NCI-H526 (cell line): ENCODE measurements at regions not wholly inside any gene's neighbourhood (a gene's known extent, or its start where the extent isn't known, plus 50 kb on each side); places are given as distances from the start of the nearest gene placed in this dataset.

ENCODE experiments used
- DNase-seq, 2 experiments: peaks; one replicate each; lab custom pipeline; 2025; lab: John Stamatoyannopoulos, UW

DNA sequence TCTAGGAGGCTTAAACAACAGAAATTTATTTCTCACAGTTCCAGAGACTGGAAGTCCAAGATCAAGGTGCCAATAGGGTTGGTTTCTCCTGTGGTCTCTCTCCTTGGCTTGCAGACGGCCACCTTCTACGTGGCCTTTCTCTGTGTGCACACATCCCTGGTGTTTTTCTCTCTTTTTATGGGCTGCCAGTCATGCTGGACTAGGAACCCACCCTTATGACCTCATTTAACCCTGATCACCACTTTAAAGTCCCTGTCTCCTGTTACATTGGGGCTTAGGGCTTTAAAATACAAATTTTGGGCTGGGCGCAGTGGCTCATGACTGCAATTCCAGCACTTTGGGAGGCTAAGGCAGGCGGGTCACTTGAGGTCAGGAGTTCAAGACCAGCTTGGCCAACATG lies 157.1 kb downstream of the TLE1 start:
- DNase-seq: no peak

DNA sequence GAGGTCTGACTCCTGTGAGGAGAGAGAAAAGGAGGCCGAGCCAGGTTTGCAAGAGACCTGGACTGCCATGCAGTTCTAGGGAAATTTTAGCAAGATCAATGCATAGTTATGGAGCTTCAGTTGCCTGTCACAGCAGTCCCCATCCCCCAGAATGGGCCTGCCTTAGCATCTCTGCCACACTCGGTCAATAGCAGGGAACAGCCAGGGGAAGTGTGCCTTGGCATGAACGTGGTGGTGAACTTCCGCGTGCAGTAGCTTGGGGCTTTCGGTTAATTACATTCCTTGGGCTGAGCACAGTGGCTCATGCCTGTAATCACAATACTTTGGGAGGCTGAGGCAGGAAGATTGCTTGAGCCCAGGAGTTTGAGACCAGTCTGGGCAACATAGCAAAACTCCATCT lies 157.8 kb downstream of the TLE1 start:
- no peak for DNase-seq

DNA sequence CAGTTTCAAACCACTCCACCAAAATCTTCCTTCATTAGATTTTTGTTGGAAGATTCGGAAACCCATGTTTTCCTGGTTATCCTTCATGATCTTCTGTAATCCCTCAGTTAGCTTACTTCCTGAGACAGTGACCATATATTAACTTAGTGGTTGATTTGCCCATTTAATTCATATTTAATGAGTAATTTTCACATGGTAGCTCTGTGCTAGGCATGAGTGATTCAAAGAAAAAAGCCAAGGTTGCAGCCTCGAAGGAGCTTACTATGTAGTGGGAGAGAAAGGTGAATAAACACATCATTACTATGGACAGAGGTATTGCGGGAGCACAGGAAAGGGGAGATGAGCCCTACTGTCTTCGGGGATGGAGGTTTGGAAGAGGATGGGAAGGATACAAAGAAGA lies 158.5 kb downstream of the TLE1 start:
- no peak for DNase-seq

DNA sequence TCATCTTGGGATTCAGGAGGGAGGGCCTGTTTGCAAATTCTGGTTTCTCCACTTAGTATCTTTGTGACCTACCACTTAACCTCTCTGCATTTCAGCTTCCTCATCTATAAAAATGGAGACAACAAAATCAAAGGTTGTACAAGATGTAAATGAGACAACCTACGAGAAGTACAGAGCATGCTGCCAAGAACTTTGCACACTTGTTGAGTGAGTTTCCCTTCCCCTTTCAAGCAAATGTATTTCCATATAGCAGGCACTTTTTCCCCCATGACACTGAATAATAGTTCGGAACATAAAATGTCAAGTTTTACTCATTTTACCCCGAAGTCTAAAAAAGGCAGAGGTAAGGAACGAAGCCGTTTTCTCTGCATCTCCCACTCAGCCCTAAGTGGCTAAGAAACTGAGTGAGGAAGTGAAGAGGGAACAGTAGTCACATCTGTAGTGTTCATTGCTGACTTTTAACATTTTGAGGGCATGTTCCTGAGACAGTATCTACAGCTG lies 159.0 kb downstream of the TLE1 start:
- DNase-seq: no peak

DNA sequence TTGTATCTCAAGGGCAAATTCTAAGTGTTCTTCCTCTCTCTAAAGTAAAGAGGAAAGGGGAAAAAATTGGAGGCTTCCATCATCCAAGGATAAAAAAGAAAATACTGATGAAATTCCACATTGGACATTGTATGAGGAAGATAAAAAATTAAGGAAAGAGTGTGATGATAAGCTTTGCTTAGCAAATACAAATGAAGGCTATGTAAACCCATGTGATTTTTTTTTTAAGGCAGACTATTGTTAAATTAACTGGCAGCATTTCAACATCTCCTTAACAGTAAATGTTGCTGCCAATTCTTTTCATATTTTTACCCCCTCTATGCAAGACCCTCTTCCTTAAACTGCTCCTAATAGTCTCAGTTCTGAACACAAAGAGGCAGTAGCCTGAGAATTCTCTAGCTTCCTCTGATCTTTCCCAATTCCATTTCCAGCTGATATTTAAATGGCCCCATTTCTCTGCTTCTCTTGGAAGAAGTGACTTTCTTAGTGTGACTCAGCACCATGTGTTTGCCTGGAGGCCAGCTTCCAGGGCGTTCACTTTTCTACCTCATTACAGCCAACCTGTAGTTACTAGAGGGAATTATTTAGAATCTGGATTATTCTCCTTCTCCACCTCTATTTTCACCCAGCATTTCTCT lies 159.7 kb downstream of the TLE1 start:
- no peak for DNase-seq

DNA sequence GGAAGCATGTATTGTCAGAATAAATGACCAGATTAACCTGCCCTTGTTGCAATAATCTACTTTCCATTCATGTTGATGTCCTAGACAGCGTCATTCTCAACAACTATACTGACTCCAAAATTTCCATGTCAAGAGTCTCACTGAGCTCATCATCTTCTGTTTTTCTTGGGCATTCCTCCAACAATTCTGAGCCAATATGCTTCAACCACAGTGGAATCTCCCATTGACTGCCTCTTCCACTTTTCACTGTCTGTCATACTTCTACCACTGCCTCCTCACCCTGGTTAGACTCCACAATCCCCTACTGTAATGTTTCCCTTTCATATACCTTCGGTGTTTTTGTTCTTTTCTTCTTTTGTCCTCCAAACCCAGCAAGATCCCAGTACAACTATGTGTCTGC lies 162.8 kb downstream of the TLE1 start:
- DNase-seq: no peak

DNA sequence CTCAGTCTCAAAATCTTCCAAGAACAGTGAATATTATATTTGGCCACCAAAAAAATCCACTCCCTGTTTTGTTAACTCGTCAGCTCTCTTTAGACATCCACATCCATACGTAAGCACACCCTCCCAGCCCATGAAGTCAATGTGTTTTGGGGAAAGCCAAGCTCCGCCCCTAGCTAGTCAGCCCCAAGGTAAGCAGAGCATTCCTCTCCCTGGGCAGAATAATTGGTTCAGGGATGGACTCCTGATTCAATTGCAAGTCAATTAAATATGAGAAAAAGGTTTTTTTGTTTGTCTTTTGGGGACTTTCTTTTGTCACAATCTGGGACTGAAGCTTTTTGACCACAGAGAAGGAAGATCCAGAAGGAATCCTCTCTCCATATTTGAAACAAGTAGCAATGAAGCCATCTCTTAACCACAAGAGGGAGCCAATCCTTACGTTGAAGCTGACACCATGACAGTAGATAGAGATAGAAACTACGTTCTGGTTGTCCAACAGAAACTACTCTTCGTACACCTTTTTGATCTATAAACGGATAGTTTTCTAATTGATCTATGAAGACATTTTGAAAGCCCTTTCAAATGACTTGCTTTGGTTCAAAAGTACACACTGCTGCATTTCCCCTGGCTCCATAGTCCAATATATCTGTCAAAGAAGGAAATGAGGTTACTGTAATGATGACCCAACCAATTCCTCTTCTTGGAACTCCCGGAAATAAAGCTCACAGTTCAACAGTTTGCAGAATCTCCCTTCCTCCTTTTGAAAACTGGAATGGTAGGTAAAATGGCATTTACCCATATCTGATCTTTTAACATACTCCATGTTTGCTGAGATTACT lies 166.4 kb downstream of the TLE1 start:
- peak; percentile 2 to 56 for DNase-seq

DNA sequence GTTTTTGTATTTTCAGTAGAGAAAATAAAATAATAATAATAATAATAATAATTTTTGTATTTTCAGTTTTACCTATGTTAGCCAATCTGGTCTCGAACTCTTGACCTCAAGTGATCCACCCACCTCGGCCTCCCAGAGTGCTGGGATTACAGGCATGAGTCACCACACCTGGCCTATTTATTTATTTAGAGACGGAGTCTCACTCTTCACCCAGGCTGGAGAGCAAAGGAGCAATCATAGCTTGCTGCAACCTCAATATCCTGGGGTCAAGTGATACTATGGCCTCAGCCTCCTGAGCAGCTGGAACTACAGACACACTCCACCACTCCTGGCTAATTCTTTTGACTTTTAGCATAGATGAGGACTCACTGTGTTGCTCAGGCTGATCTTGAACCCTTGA lies 167.5 kb downstream of the TLE1 start:
- no peak for DNase-seq

DNA sequence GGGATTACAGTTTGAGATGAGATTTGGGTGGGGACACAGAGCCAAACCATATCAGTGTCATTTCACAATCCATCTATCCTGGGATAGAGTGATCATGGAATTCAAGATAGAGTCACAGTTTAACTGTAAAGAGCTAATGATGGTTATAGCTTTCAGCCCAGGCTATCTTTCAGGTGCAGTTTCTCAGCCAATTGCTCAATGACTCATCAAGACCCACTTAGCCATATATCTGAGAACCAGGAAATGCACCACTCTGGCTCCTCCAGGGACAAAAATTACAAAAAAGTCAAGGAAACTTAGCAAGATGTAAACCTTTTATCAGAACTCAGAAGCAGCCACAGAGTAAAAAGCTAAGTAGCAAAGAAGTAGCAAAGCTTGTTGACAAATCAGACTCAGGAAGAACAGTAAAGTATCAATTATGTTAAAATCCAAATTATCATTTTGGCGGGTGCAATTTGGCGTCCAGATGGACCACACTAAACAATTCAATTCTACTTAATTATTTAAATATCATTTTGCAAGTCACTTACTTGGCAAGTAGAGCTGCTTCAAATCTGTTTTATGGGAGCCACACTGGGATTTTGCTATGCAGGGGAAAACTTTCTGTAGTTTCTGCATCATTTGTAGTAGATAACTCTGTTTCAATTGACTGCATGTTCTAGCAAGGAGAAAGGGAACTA lies 169.4 kb downstream of the TLE1 start:
- DNase-seq: no peak

DNA sequence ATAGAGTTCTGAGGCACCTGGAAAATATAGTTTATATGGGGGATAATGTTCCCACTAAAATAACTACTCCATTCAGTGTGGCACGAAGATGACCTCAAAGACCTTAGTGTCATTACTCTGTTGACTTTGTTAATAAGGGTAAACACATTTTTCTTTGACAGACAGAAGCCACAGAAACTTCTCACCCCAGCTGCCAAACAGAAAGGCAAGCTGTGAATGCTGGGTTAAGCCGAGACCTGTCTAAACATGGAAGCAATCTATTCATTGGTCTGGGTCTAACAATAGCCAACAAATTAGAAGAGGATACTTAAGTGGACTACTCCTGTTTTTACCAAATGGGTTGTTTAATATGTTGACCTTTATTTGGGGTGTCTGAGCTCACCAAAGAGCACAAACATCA lies 171.4 kb downstream of the TLE1 start:
- peak in 1 of 2 experiments; percentile 1 for DNase-seq

DNA sequence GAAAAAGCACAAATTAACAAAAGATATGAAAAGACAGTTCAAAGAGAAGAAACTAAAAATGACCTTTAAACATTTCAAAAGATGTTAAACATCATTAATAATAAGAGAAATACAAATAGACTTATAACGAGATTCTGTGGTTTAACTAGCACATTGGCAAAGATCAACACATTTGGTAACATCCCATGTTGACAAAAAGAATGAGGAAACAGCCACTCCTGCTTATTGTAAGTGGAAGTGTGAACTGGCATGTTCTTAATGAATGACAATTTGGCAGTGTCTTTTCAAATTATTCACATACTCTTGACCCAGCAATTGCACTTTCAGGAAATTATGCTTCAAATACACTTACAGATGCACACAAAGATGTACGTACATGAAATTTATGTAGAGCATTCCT lies 176.3 kb downstream of the TLE1 start:
- DNase-seq: no peak

DNA sequence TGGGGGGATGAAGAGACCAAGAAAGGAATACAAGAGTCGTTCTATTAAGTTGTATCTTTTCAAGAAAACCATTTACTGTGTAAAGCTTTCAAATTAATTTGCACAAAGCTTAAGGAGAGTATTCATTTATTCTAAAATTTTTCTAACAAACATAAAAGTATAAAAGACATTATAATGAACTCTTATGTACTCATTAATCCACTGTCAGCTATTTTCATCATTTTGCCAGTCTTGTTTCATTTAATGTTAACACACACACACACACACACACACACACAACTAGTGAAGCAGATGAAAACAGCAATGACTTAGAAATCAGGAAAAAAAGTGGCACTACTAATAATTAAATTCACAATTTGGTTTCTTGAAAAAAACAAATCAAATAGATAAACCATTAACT lies 176.7 kb downstream of the TLE1 start:
- no peak for DNase-seq

DNA sequence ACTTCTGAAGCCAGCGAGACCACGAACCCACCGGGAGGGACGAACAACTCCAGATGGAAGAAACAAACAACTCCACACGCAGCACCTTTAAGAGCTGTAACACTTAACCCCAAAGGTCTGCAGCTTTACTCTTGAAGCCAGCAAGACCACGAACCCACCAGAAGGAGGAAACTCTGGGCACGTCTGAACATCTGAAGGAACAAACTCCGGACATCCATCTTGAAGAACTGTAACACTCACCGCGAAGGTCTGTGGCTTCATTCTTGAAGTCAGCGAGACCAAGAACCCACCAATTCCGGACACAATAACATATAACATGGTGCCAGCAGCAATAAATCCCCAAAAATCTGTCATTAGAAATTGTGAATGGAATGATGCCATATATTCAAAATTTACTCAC lies 180.9 kb downstream of the TLE1 start:
- no peak for DNase-seq

DNA sequence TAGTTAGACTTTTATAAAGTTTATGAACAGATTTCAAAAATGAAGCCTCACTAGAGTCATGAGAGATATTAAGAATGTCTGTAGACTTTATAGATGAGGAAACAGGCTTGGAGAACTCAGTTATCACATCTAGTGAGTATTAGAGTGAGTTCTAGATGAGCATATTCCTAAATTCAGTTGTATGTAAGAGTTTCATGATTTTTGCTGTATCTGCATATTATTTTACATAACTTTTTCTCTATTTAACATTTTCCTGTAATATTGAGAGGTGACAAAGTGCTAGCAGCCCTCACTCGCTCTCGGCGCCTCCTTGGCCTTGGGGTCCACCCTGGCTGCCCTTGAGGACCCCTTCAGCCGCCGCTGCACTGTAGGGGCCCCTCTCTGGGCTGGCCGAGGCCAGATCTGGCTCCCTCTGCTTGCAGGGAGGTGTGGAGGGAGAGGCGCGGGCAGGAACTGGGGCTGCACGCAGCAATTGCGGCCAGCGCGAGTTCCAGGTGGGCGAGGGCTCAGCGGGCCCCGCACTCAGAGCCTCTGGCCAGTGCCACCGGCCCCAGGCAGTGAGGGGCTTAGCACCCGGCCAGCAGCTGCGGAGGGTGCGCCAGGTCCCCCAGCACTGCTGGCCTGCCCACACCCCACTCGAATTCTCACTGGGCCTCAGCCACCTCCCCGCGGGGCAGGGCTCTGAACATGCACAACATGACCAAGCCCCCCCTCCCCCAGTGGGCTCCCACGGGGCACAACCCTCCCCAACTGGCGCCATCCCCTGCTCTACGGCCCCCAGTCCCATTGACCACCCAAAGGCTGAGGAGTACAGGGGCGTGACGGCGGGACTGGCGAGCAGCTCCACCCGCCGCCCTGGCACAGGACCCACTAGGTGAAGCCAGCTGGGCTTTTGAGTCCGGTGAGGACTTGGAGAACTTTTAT lies 182.1 kb downstream of the TLE1 start:
- DNase-seq: no peak

DNA sequence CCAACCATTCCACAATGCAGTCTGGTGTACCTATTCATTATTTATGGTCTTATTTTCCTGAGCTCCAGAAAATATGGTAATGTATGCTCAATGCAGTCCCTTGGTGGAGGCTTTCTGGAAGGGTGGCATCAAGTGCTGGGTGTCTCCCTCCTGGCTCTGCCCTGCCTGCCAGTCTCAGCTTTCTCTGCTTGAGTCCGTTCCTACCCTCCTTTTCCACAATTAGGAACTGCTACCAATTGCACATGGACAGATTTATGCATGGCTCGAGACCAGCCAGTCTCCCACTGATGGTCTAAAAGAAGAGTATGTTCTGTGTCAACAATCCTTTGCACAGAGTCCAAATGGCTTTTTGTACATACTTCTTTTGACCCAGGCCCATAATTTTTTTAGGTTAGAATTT lies 189.8 kb downstream of the TLE1 start:
- no peak for DNase-seq

DNA sequence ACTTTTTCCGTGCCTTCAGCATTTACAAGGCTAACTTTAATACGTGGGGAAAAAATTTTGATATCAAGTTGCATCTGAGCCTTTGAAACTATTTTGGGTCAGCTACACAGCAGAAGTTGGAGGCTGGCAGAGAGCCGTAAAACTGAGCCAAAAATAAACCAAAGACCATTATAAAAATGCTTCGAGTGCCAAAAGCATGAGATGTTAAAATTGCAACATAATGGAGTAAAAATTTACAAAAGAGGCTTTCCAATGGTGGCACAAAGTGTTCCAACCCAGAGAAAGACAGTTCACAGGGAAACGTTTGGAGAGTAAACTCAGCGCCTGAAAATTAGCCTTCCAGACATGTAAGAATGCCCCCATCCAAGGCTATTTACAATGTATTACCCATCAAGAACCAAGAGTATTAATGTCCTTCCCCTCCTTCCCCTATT lies 190.3 kb downstream of the TLE1 start:
- no peak for DNase-seq

DNA sequence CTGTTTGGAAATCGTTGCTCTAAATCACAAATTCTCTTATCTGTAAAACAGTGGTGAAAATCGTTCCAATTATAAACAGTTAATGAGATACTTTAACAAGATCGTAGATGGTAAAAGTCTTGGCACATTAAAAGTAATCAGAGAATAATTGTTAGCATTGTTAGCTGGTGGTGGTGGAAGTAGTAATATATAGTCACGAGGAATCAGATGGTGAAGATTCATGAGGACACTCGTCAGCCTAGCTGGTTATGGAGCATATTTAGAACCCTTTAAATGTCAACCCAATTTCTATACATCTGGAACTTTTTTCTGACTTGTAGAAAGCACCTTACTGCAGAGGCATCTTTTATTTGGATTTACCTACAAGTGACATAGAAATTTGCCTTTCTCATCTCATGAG lies 190.8 kb downstream of the TLE1 start:
- no peak for DNase-seq

DNA sequence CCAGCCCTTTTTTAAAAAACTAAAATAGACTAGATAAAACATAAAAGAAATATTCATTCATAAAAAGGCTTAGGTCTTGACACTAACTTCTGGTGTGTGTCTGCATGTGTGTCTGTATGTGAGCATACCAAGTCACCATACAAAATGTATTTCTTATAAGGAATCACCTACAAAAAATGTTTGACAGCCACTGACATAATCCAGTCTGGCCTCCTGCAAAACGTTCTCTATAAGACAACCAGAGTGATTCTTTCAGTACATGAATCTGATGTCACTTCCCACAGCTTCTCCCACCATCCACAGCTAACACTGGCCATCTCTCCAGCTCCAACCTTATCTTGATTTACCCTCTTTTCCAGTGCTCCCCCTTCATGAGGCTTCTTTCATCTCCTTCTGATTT lies 192.3 kb downstream of the TLE1 start:
- DNase-seq: no peak

DNA sequence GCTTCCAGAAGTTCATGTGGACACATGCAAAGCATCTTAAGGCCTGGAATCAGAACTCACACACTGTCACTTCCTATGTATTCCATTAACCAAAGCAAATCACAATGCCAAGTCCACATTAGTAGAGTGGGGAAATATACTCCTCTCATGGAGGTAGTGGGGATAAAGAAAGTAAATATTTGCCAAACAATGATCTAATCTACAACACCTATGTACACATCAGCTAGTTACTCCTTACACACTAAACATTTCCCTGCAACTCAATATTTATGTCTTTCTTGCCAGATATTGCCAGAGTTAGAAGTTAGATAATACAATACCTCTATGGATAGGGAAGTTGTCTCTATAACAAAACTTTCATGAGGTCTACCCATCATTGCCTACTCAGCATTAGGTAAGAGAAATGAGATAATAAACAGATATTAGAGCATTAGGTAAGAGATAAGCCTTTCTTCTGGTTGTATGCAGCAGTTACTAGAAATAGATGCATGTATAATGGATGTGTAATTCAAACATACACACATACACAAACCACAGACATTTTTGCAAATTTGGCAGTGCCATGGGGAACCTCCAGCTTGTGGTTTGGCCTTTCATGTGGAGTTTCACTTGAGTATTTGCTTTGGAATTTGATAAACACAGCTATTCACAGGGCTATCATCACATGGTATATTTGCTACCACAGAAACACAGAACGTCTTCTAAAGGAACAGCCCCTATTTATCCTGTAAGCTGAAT lies 196.5 kb downstream of the TLE1 start:
- peak in 1 of 2 experiments; percentile 26 for DNase-seq

DNA sequence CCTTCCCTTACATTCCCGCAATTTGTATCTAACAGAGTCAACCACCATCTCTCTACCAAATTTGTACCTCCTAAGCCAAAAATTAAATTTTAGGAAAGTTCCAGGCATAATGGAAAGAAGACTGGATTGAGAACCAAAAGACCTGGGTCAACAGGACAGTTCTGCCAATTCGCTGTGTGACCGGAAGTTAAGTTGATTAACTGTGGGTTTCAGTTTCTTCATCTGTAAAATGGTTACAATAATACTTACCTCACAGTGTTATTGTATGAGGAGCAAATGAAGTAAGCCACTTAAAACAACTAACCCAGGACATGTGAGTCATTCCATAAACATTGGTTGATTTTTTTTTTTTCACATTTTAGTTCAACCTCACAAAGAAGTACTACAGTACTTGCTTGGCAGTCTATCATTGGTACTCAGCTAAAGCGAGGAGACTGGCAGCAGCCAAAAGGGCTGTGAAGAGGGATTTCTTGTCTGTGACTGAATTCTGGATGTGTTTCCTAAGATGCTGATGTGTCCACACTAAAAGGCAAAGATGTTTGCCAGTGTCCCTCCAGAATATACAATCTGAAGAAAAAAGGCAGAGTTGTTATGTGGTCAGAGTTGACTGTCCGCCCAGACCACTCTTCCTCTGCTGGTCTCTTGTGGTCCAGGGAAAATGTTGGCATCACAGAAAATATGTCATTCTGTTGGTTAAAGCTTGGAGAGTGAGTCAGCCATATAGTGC lies 198.6 kb downstream of the TLE1 start:
- DNase-seq: no peak
